HG02870 (cell line): ENCODE measurements at regions not wholly inside any gene's neighbourhood (a gene's known extent, or its start where the extent isn't known, plus 50 kb on each side); places are given as distances from the start of the nearest gene placed in this dataset.
A peak's percentile ranks its signal among the peaks of the same experiment; 100 is the strongest.

Experiments used
- ATAC-seq: cut with Tn5 transposase; IDR thresholded peaks from one replicate; pipeline ENCODE4 v1.9.1; 2021; ENCODE audit warnings: mild to moderate bottlenecking, moderate library complexity; ENCODE audit not compliant: unreplicated experiment

- no peak for ATAC-seq
These were observed 65.1 kb downstream of the SLC4A3 start for GRCh38 chr2:219692521-219692920.

DNA sequence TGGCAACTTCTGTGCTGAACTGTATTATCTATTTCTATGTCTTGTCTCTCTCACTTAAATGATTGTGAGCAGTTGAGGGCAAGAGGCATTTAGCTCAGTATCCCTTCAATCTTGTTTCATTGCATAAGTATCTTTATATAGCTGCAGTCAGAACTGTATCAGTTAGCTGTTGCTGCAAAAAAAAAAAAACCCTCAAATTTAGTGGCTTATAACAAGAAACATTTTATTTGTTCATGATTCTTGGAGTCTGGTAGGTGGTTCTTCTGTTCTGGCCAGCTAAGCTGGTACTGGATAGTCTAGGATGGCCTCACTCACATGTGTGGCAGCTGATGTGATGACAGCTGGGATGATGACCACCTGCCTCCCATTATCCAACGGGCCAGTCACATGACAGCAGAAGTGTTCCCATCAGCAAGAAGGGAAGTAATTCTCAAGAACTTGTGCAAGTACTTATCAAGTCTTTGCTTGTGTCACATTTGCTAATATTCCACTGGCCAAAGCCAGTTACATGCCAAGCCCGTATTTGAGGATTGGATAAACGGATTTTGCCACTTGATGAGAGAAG is 67.8 kb downstream of the SLC4A3 start:
- ATAC-seq, result no peak

GRCh38 chr2:219697811-219698747 is 70.6 kb downstream of the SLC4A3 start:
- ATAC-seq, result no peak

GRCh38 chr2:219698748-219699439 is 71.5 kb downstream of the SLC4A3 start:
- ATAC-seq, result no peak

- ATAC-seq, result no peak
These were observed 72.0 kb downstream of the SLC4A3 start for GRCh38 chr2:219699440-219699821.

DNA sequence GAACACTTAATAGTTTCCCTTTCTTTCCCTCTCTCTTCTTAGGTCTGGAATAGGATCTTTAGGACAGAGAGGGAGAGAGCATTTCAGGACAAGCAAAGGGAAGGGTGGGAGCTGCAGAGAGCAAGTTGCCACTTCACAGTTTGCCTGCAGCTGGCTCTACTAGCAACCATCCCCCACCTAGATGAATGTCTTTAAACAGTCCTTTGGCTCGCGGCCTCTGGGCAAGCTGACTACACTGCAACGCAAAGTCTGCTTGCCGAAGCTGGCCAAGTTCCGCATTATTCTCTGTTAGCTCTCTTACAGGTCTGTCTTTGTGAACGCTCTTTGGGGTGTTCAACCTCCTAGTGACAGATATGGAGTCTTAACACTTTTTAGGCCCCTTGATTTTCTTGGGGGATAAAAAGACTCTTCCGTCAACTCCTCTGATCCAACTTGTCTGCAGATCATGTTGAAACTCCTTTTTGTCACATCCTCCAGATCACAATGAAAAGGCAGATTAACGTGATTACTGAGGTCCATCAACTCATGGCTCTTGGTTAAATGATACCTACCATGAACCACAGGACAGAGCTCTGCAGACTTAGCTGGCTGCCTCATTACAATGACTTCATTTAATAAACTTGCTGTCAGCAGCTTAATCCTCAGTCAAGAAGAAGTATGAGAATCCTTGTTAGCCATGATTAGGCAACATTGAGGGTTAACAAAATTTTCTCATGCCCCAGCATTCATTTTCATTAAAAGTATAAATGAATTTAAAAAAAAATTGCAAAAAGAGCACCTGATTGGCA is 74.6 kb downstream of the SLC4A3 start:
- ATAC-seq, result no peak

DNA sequence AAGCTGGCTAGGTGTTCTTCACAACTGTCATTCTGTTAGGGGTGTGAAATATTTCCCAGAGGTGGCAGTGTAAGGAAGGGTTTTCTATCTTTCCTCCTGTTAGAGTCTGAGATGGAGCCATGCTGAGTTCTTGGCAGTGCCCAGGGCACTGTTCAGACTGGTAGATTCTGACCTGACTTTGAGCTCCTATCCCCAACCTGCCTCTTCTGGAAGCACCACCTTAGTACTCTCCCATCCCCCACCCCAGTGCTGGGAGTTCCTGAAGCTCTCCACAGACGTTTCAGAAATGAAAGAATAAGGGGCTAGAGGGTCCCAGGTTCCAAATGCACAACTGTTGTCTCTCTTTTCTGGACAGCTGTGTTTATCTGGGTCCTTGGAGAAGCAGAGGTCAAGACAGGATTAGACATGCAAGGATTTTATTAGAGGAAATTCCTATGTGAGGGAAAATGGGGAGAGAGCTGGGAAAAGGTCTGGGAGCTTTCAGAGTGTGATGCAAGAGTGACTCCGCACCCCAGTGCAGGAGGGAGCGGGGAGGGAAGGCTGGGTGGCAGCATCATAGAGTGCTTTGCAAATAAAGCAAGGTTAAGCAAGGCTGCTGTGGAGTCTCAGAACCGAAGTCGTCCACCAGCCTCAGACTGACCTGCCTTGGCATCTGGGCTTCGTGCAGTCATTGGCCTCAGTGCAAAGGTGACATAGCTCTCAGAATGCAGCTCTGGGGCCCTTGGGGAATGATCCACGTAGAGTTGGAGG is 75.5 kb downstream of the SLC4A3 start:
- ATAC-seq, result no peak

GRCh38 chr2:219704878-219705277 is 77.4 kb downstream of the SLC4A3 start:
- ATAC-seq, result no peak

GRCh38 chr2:219706823-219707281 is 79.4 kb downstream of the SLC4A3 start:
- no peak for ATAC-seq

DNA sequence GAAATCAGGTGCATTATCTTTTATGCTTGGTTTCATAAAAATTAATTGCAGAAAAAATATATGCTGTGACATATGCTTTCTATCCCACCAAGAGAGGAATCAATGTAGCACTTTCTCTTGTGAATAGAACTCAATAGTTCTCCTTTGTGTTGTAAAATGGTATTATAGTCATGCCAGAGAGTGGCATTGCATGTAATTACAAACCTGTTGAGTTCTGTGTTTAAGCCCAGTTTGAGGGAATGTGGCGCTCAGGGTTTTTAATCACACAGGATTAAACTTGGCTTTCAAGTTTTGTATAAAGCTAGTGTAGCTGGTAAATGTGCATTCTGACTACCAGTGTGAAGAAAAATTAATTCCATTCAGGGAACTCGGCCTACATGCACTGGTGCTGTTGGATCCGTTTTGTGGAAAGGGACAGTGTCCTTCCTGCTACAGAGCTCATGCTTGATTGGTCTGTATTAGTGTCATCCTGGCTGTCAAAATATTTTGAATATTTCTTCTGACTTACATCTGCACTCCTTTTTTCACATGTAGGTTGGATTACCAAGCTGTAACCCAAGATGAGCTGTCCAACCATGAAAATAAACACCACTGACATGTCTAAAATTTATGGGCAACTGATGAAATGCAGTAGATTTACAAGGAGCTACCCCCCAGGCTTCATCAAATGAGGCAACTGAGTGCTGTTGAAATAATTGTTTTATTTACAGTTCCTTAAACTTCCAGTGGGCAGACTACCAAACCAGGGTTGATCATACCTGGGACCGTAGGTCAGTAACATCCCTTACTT is 80.3 kb downstream of the SLC4A3 start:
- ATAC-seq, result no peak

DNA sequence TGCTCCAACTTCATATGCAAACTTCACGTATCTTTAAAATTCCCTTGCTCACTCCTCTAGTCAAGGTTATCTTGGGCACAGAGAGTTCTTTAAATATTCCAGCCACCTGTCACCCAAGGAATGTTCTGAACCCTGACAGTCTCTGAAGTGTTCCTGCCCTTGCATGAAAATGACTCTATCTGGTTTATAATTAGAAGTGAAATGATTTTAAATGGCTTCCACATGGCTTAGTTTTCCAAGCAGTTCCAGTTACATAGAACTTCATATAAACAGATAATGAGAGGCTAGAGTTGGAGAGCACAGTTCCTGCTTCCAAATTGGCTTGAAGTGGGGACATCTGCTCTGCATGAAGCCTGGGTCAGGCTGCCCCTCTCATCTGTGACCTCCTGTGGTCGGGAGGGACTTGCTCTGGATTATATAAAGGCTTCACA is 81.9 kb downstream of the SLC4A3 start:
- ATAC-seq, result no peak

GRCh38 chr2:219713110-219713509 is 85.7 kb downstream of the SLC4A3 start:
- peak; percentile 66 for ATAC-seq

DNA sequence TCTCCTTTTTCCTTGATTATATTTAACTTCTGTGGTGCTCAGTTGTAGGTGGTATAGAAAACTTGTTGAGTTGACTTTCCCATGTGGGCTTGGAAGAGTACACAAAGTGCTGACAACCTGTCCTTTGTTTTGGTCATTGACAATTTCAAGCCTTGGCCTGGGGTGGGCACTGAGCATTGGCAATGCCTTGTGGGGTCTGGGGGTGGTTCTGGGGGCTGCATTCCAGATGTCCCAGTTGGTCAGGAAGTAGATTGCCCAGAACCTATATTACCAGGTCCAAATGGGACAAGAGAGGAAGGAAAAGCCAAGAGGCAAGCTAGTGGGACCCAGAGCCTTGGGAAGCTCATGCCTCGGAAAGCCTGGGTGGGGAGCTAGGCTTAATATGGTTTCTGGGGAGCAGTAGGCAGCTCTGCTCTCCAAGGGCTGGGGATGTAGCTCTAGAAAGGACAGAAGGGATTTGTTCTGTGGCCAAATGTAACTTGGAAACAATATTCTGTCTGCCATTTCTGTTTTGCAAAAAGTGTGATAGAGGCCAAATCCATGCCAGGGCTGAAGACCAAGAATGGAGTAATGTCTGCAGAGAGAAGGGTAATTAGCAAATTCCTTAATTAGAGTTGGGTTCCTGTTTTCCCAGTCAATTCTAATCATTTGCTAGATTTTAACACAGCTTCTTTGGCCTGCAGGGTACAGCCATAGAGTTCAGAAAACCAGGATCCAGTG is 87.4 kb downstream of the SLC4A3 start:
- no peak for ATAC-seq

DNA sequence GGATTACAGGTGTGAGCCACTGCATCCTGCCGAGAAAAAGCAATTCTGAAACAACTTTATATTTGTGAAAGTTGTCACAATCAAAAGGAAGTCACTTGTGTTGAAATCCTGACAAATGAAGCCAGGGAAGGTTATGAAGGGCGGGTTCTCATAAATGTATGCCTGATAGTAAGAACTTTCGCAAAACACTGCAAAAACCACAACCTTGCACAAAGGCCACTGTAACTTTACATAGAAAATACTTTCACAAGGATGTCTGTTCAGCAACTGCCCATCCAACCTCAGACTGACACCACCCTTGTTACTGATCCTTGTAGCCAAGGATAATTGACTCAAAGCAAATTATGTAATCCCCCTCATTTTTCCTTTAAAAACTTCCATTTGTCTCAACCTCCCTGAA is 90.6 kb downstream of the SLC4A3 start:
- no peak for ATAC-seq

GRCh38 chr2:219719521-219719920 is 92.1 kb downstream of the SLC4A3 start:
- no peak for ATAC-seq

- no peak for ATAC-seq
These were observed 93.5 kb downstream of the SLC4A3 start for GRCh38 chr2:219720956-219721355.

GRCh38 chr2:219722276-219722879 is 94.9 kb downstream of the SLC4A3 start:
- no peak for ATAC-seq

- ATAC-seq, result no peak
These were observed 95.9 kb downstream of the SLC4A3 start for GRCh38 chr2:219723311-219723710.
